ENCODE measurements at regions not wholly inside any gene's neighbourhood (a gene's known extent, or its start where the extent isn't known, plus 50 kb on each side); places are given as distances from the start of the nearest gene placed in this dataset.
A peak's percentile ranks its signal among the peaks of the same experiment; 100 is the strongest.

DNA sequence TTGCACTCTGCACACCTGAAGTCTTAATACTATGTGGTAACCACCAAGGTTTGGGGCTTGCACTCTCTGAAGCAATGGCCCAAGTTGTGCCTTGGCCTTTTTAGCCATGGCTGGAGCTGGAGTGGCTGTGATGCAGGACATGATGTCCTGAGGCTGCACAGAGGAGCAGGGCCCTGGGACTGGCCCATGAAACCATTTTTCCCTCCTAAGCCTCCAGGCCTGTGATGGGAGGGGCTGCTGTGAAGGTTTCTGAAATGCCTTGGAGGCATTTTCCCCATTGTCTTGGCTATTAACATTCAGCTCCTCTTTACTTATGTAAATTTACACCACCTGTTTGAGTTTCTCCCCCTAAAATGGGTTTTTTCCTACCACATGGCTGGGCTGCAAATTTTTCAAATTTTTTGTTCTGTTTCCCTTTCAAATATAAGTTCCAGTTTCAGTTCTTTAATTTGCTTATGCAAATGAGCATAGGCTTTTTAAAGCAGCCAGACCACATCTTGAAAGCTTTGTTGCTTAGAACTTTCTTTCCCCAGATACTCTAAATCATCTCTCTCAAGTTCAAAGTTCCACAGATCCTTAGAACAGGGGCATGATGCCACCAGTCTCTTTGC is 237.4 kb upstream of the DMAC1 start:
- no peak for TF ChIP-seq EP300 (IDR thresholded peaks at IDR 0.05)
- no peak for TF ChIP-seq POLR2AphosphoS5 (IDR thresholded peaks at IDR 0.05)
- TF ChIP-seq POLR2A (IDR thresholded peaks at IDR 0.05): no peak
- TF ChIP-seq, protein P1, sequence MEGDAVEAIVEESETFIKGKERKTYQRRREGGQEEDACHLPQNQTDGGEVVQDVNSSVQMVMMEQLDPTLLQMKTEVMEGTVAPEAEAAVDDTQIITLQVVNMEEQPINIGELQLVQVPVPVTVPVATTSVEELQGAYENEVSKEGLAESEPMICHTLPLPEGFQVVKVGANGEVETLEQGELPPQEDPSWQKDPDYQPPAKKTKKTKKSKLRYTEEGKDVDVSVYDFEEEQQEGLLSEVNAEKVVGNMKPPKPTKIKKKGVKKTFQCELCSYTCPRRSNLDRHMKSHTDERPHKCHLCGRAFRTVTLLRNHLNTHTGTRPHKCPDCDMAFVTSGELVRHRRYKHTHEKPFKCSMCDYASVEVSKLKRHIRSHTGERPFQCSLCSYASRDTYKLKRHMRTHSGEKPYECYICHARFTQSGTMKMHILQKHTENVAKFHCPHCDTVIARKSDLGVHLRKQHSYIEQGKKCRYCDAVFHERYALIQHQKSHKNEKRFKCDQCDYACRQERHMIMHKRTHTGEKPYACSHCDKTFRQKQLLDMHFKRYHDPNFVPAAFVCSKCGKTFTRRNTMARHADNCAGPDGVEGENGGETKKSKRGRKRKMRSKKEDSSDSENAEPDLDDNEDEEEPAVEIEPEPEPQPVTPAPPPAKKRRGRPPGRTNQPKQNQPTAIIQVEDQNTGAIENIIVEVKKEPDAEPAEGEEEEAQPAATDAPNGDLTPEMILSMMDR (IDR thresholded peaks at IDR 0.05): no peak
- no peak for ATAC-seq (ENCODE audit: low FRiP score in 2 of 2)
- no peaks in the 10 kb centered on the region for H3K27me3 ChIP-seq

DNA sequence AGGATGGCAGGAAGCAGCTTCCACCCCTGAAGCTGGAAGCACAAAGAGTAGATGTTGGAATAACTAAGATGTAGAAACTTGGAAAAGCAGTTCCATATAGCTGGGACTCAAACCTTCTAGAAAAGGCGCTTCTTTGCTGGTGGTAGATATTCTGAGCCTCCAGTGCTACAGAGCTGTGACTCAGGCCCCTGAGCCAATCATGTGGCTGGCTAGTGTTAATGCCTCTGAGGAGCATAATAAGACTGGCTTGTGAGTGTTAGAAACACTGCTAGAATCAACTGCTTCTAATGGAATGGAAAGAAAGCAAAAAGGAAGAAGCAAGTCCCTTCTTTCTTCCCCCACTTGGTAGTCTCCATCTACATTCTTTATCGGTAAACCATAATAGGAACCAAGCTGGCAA is 234.2 kb upstream of the DMAC1 start:
- Histone ChIP-seq H3K9me3 (peaks cover 0 to 11% (median 8%) of the 10 kb centered on the region in 4 donors), H3K27me3 (no peaks in the 10 kb centered on the region), H3K27ac (no peak overlapping the region), H3K36me3 (no peaks in the 10 kb centered on the region), H3K4me1 (no peaks in the 10 kb centered on the region), H3K4me3 (no peak overlapping the region)
- ATAC-seq (ENCODE audit: low FRiP score in 2 of 2): no peak
- 85 to 87% methylated on average over 2 of the region's 2 CpGs for WGBS, 2 donors
- DNase-seq: no peak
- TF ChIP-seq POLR2AphosphoS5 (IDR thresholded peaks at IDR 0.05): no peak
- no peak for TF ChIP-seq EP300 (IDR thresholded peaks at IDR 0.05)
- TF ChIP-seq, protein P1 (IDR thresholded peaks at IDR 0.05): no peak
- no peak for TF ChIP-seq POLR2A (IDR thresholded peaks at IDR 0.05)

More for the DNA sequence above, 237.4 kb upstream of the DMAC1 start:
- Histone ChIP-seq H3K4me3 (no peak overlapping the region), H3K36me3 (no peaks in the 10 kb centered on the region), H3K9me3 (peaks cover 0 to 18% (median 12%) of the 10 kb centered on the region in 4 donors), H3K27ac (no peak overlapping the region), H3K4me1 (no peaks in the 10 kb centered on the region)
- DNase-seq: no peak

DNA sequence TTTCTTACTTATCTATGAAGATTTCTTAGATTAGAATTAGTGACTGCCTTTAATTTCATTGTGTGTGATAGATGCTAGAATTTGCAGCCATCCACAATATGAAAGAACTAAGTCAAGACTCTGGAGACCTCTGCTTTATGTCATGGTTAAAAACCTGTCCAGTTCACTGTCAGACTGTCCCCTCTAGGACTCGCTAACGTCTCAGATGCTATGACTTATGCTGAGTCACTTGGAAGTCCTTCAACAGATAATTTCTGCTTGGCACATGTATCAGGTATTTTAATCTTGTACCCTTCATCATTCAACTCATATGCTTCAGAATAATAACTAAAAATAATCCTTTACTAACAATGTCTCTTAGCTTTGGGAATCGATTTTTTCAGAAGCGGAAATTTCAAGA is 230.5 kb upstream of the DMAC1 start:
- WGBS, 2 donors: 83 to 85% methylated on average over 4 of the region's 4 CpGs
- no peaks in the 10 kb centered on the region for H3K27me3 ChIP-seq

DNA sequence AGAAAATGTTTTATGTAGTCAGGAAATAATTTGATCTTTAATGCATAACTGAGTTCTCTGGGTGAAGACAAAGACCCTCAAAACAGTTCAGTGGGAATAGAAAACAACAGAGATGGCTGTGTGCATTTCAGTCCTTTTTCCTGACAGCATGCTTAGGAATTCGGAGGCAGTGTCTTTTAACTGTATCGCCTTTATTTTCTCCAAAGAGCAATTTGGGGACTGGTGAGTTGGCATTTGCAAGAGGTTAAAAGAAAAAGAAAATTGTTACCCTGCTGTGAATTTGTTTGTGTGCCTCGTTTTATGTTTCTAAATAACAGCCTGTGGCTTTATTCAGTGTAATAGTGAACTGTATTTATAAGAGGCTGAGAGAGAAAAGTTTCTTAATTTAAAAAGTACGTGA is 227.8 kb upstream of the DMAC1 start:
- 73 to 75% methylated on average over 4 of the region's 4 CpGs for WGBS, 2 donors
- ATAC-seq (ENCODE audit: low FRiP score in 2 of 2): no peak
- Histone ChIP-seq H3K27me3 (no peaks in the 10 kb centered on the region), H3K36me3 (no peaks in the 10 kb centered on the region), H3K9me3 (no peaks in the 10 kb centered on the region), H3K4me1 (no peaks in the 10 kb centered on the region), H3K4me3 (no peak overlapping the region), H3K27ac (no peak overlapping the region)
- no peak for DNase-seq
- no peak for TF ChIP-seq POLR2AphosphoS5 (IDR thresholded peaks at IDR 0.05)
- TF ChIP-seq POLR2A (IDR thresholded peaks at IDR 0.05): no peak
- TF ChIP-seq EP300 (IDR thresholded peaks at IDR 0.05): no peak
- TF ChIP-seq, protein P1 (IDR thresholded peaks at IDR 0.05): no peak

More for the DNA sequence above, 230.5 kb upstream of the DMAC1 start:
- no peak overlapping the region for H3K27ac ChIP-seq
- H3K36me3 ChIP-seq: no peaks in the 10 kb centered on the region
- no peaks in the 10 kb centered on the region for H3K9me3 ChIP-seq
- no peak for TF ChIP-seq POLR2AphosphoS5 (IDR thresholded peaks at IDR 0.05)
- no peak for TF ChIP-seq EP300 (IDR thresholded peaks at IDR 0.05)
- TF ChIP-seq, protein P1 (IDR thresholded peaks at IDR 0.05): no peak
- TF ChIP-seq POLR2A (IDR thresholded peaks at IDR 0.05): no peak
- DNase-seq (no peak), ATAC-seq (ENCODE audit: low FRiP score in 2 of 2) (peak in 1 of 2 donors; percentile 54)
- no peak overlapping the region for H3K4me3 ChIP-seq
- no peaks in the 10 kb centered on the region for H3K4me1 ChIP-seq

DNA sequence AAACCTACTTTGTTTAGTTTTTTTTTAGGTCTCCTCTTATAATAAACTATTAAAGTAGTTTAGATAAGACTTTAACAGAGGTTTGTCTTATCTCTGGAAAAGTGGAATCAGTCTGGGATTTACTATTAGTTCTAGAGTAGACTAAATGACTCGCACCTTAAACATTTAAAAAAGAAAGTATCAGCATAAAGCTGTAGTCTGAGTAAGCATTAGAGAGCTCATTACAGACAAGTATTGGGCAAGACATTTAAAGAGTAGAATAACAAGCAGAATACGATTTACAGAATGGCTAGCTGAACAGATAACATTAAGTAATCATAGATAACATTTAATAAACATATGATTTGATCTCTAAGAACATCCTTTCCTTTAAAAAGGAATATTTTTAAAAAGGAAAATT is 226.0 kb upstream of the DMAC1 start:
- 49 to 51% methylated on average over 2 of the region's 2 CpGs for WGBS, 2 donors

More for the DNA sequence above, 226.0 kb upstream of the DMAC1 start:
- Histone ChIP-seq H3K36me3 (no peaks in the 10 kb centered on the region), H3K4me3 (no peak overlapping the region), H3K9me3 (no peaks in the 10 kb centered on the region), H3K27ac (no peak overlapping the region), H3K27me3 (no peaks in the 10 kb centered on the region), H3K4me1 (no peaks in the 10 kb centered on the region)
- ATAC-seq (ENCODE audit: low FRiP score in 2 of 2): no peak
- TF ChIP-seq EP300 (IDR thresholded peaks at IDR 0.05): no peak
- TF ChIP-seq POLR2AphosphoS5 (IDR thresholded peaks at IDR 0.05): no peak
- no peak for TF ChIP-seq POLR2A (IDR thresholded peaks at IDR 0.05)
- TF ChIP-seq, protein P1 (IDR thresholded peaks at IDR 0.05): no peak
- no peak for DNase-seq
